Ectodermal cell (in vitro differentiated cells): ENCODE measurements at regions not wholly inside any gene's neighbourhood (a gene's known extent, or its start where the extent isn't known, plus 50 kb on each side); places are given as distances from the start of the nearest gene placed in this dataset.

Experiments
- H3K27ac ChIP-seq: 2 replicates; pipeline ENCODE4 v1.7.0; 2013; ENCODE audit warnings: mild to moderate bottlenecking, low read depth, low read length; ENCODE audit not compliant: insufficient read depth, poor library complexity, severe bottlenecking
- H3K27me3 ChIP-seq: 2 replicates; pipeline ENCODE4 v1.7.0; 2013; ENCODE audit warnings: mild to moderate bottlenecking, low read length; ENCODE audit not compliant: insufficient read depth, control insufficient read depth, poor library complexity, severe bottlenecking
- H3K36me3 ChIP-seq: one replicate; pipeline ENCODE4 v1.7.0; 2013; ENCODE audit warnings: low read length; ENCODE audit not compliant: control insufficient read depth, insufficient read depth
- H3K4me1 ChIP-seq: one replicate; pipeline ENCODE4 v1.7.0; 2013; ENCODE audit warnings: low read length; ENCODE audit not compliant: control insufficient read depth, insufficient read depth
- H3K4me3 ChIP-seq: 2 replicates; pipeline ENCODE4 v1.7.0; 2013; ENCODE audit warnings: low read depth, low read length, control low read depth; ENCODE audit not compliant: insufficient read depth
- H3K9me3 ChIP-seq: 2 replicates; pipeline ENCODE4 v1.7.0; 2013; ENCODE audit warnings: mild to moderate bottlenecking, low read length, moderate library complexity; ENCODE audit not compliant: control insufficient read depth
- WGBS, 2 experiments: methylation state at CpG; one replicate each; pipeline ENCODE4 v1.1.7; 2013; ENCODE audit warnings: missing lambda C conversion rate in 2 of 2; 5-methylcytosine and 5-hydroxymethylcytosine counted together

- no peaks in the 10 kb centered on the region for H3K27me3 ChIP-seq
- 83 to 94% methylated on average over 1 of the region's 1 CpG for WGBS, 2 experiments
- H3K4me3 ChIP-seq = no peak overlapping the region
- no peaks in the 10 kb centered on the region for H3K4me1 ChIP-seq
- H3K9me3 ChIP-seq = no peaks in the 10 kb centered on the region
- no peaks in the 10 kb centered on the region for H3K36me3 ChIP-seq
- H3K27ac ChIP-seq = no peak overlapping the region
Observed at GRCh38 chr5:91532281-91532680, 149.2 kb upstream of the ARRDC3 start.

- no peaks in the 10 kb centered on the region for H3K27me3 ChIP-seq
- no peak overlapping the region for H3K27ac ChIP-seq
- H3K4me3 ChIP-seq = no peak overlapping the region
- H3K4me1 ChIP-seq = no peaks in the 10 kb centered on the region
- H3K36me3 ChIP-seq = no peaks in the 10 kb centered on the region
- WGBS, 2 experiments = 97 to 98% methylated on average over 2 of the region's 2 CpGs
- H3K9me3 ChIP-seq = no peaks in the 10 kb centered on the region
Observed at GRCh38 chr5:91528831-91529230, 145.7 kb upstream of the ARRDC3 start.

GRCh38 chr5:91521785-91522184 lies 138.7 kb upstream of the ARRDC3 start:
- no peaks in the 10 kb centered on the region for H3K36me3 ChIP-seq
- H3K9me3 ChIP-seq = no peaks in the 10 kb centered on the region
- WGBS, 2 experiments = 72 to 87% methylated on average over 2 to 4 of the region's 5 CpGs
- H3K27me3 ChIP-seq = no peaks in the 10 kb centered on the region
- H3K4me1 ChIP-seq = no peaks in the 10 kb centered on the region
- H3K4me3 ChIP-seq = no peak overlapping the region
- no peak overlapping the region for H3K27ac ChIP-seq

DNA sequence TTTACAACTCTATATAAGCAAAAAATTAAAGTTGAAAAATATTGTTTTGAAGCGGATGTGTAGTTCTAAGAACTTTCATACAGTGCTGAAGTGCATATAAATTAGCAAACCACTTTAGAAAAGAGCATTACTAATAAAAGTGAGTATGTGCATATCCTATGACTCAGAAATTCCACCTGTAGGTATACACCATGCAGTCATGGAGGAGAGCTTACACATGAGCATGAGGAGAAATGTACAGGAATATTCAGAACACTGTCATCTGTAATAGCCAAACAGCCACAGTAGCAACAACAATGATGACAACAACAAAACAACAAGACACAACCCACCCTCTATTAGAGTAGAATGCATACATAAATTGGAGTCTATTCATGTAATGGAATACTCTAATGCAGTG lies 138.2 kb upstream of the ARRDC3 start:
- WGBS, 2 experiments = 100% methylated on average over 1 of the region's 1 CpG; no CpG with 5 or more reads in 1 of the 2 experiments
- H3K36me3 ChIP-seq = no peaks in the 10 kb centered on the region

GRCh38 chr5:91514400-91514799 lies 131.3 kb upstream of the ARRDC3 start:
- H3K4me3 ChIP-seq = no peak overlapping the region
- WGBS, 2 experiments = 71 to 77% methylated on average over 4 of the region's 4 CpGs
- no peaks in the 10 kb centered on the region for H3K36me3 ChIP-seq
- no peaks in the 10 kb centered on the region for H3K27me3 ChIP-seq
- H3K27ac ChIP-seq = no peak overlapping the region
- H3K4me1 ChIP-seq = no peaks in the 10 kb centered on the region
- H3K9me3 ChIP-seq = no peaks in the 10 kb centered on the region

More for the DNA sequence above, 138.2 kb upstream of the ARRDC3 start:
- no peaks in the 10 kb centered on the region for H3K9me3 ChIP-seq
- H3K27ac ChIP-seq = no peak overlapping the region
- no peaks in the 10 kb centered on the region for H3K27me3 ChIP-seq
- H3K4me1 ChIP-seq = no peaks in the 10 kb centered on the region
- no peak overlapping the region for H3K4me3 ChIP-seq

DNA sequence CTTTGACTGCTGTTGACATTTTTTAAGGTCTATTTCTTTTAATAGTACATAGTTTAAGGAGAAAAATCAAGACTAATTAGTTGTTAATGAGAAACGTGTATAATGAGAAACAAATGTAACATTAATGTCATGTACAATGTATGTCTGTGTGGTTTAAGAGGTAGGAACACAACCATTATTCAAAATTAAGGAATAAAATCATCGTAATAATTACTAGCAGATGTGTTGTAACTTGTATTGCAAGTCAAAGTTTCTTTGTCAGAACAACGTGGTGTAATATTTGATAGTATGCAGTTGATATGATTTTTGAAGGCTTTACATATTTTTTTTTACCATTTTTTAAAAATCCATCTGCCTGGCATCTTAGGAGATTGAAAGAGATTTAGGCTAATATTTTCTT lies 120.2 kb upstream of the ARRDC3 start:
- Histone ChIP-seq H3K4me3 (no peak overlapping the region), H3K36me3 (no peaks in the 10 kb centered on the region), H3K27ac (no peak overlapping the region), H3K27me3 (no peaks in the 10 kb centered on the region), H3K4me1 (no peaks in the 10 kb centered on the region), H3K9me3 (no peaks in the 10 kb centered on the region)
- WGBS, 2 experiments = 80 to 97% methylated on average over 1 to 3 of the region's 3 CpGs

- H3K36me3 ChIP-seq = no peaks in the 10 kb centered on the region
- H3K4me1 ChIP-seq = no peaks in the 10 kb centered on the region
- no peaks in the 10 kb centered on the region for H3K27me3 ChIP-seq
- no peaks in the 10 kb centered on the region for H3K9me3 ChIP-seq
- H3K4me3 ChIP-seq = no peak overlapping the region
- 78 to 93% methylated on average over 3 of the region's 3 CpGs for WGBS, 2 experiments
- H3K27ac ChIP-seq = no peak overlapping the region
Observed at GRCh38 chr5:91500758-91501157, 117.6 kb upstream of the ARRDC3 start.

DNA sequence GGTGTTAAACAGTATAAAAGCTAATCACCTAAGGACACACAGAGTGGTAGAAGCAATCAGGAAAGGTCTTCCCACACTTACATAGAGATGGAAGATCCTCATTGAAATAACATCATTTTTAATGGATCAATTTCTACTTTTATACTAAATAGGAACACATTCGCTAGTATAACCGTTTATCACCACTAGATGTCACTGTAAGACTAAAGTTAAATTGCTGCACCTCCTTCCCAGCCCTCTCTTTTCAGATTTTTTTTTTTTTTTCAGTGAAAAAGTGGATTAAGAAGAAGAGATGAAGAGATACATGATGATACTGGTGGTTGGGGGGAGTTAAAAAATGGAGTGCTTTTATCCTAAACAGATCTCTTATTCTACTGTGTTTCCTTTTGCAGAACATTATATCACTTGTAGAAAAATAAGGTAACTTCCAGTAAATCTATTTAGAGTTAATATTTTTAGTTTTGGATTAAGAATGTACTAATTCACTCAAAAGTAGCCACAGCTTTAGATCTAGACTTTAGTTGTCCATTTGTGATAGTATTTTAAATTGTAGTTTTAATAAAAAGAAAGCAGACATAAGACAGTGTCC lies 116.9 kb upstream of the ARRDC3 start:
- Histone ChIP-seq H3K4me3 (no peak overlapping the region), H3K4me1 (no peaks in the 10 kb centered on the region), H3K27ac (no peak overlapping the region), H3K36me3 (no peaks in the 10 kb centered on the region), H3K9me3 (no peaks in the 10 kb centered on the region), H3K27me3 (no peaks in the 10 kb centered on the region)
- WGBS, 2 experiments = 0% methylated on average over 2 of the region's 2 CpGs

DNA sequence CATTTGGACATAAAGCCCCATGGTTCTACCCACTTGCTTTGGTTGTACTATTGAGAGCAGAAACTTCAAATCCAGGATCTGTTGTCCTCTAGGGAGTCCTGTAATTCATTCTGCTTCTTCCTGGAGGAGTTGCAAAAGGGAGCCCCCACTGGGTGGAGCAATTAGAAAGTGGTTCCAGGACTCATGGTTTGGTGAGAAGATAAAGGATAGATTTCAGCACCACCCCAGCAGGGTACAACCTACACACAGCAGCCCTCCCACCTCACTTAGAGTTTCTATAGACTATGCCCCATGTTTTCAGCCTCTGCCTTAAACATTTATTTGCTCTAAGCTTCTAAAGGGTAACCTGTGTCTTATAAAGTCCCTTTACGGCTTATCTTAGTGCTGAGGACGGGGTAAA lies 112.6 kb upstream of the ARRDC3 start:
- no peak overlapping the region for H3K27ac ChIP-seq
- no peaks in the 10 kb centered on the region for H3K4me1 ChIP-seq
- H3K9me3 ChIP-seq = no peaks in the 10 kb centered on the region
- no peaks in the 10 kb centered on the region for H3K36me3 ChIP-seq
- no peak overlapping the region for H3K4me3 ChIP-seq
- 61 to 69% methylated on average over 2 of the region's 2 CpGs for WGBS, 2 experiments
- no peaks in the 10 kb centered on the region for H3K27me3 ChIP-seq

GRCh38 chr5:91494447-91494996 lies 111.4 kb upstream of the ARRDC3 start:
- Histone ChIP-seq H3K9me3 (no peaks in the 10 kb centered on the region), H3K27ac (no peak overlapping the region), H3K4me3 (no peak overlapping the region), H3K27me3 (no peaks in the 10 kb centered on the region), H3K36me3 (no peaks in the 10 kb centered on the region), H3K4me1 (no peaks in the 10 kb centered on the region)
- WGBS, 2 experiments = 66 to 75% methylated on average over 4 of the region's 4 CpGs
